K562 (cell line): ENCODE measurements at regions not wholly inside any gene's neighbourhood (a gene's known extent, or its start where the extent isn't known, plus 50 kb on each side); places are given as distances from the start of the nearest gene placed in this dataset.

Experiments used
- ATAC-seq: fragments of 200-7000 bp; cut with Tn5 transposase; 3 replicates; pipeline ENCODE4 v1.9.1; 2020; ENCODE audit warnings: moderate library complexity
- BruUV-seq: library from RNA; stranded (reverse); fragments of 400-500 nt; replicated peaks from 2 replicates; lab custom pipeline; 2021; lab: Mats Ljungman, UMichigan
- CTCF ChIA-PET: fragments of 300-600 bp; formaldehyde crosslinking; extraction: SDS; loops from one replicate; lab custom pipeline; 2021; ENCODE audit warnings: low intra/inter-chr PET ratio; lab: Yijun Ruan, JAX
- POLR2A ChIA-PET: fragments of 300-600, 350-650 bp; sonication (Branson Sonifier 250); formaldehyde crosslinking; extraction: SDS; loops from one replicate; lab custom pipeline; 2021; ENCODE audit warnings: antibody characterized with exemption, inconsistent platforms; lab: Yijun Ruan, JAX
- DNase-seq, 4 experiments: peaks; one replicate each; pipeline versions ENCODE4 v3.0.0 to v3.0.0-alpha.2; 2011 to 2018; ENCODE audit warnings: low spot score in 3 of 4, mixed read lengths in 3 of 4; ENCODE audit errors: extremely low read depth in 1 of 4
- FAIRE-seq: peaks from 2 replicates; lab custom pipeline; 2011; peaks lifted over from hg19 to GRCh38; lab: Jason Lieb, UNC
- H2AFZ ChIP-seq: 2 replicates; pipeline ENCODE4 v1.6.0; 2011; ENCODE audit warnings: low read depth, low read length, control low read depth, inconsistent platforms
- H3K27ac ChIP-seq: fragments of 200-600 bp; 3 replicates; pipeline ENCODE4 v1.8.0; 2011; ENCODE audit warnings: low read depth, mild to moderate bottlenecking, control low read depth, inconsistent platforms, low read length, moderate library complexity, mixed read lengths; ENCODE audit errors: extremely low read depth
- H3K27me3 ChIP-seq, 2 experiments: fragments of 300-600 bp in 1 of 2; 2 replicates in 1 of 2; 3 replicates in 1 of 2; pipeline versions ENCODE4 v1.6.0 to v1.8.0; 2011; ENCODE audit warnings: inconsistent platforms in 2 of 2, low read length in 2 of 2, mild to moderate bottlenecking in 1 of 2, mixed read lengths in 1 of 2, moderate library complexity in 1 of 2; ENCODE audit not compliant: control insufficient read depth in 2 of 2, insufficient read depth in 2 of 2
- H3K36me3 ChIP-seq: fragments of 300-600 bp; 3 replicates; pipeline ENCODE4 v1.8.0; 2011; ENCODE audit warnings: mild to moderate bottlenecking, low read length, inconsistent platforms; ENCODE audit not compliant: control insufficient read depth, insufficient read depth
- H3K4me1 ChIP-seq, 2 experiments: fragments of 200-600 bp in 1 of 2; replicated peaks in 1 of 2; 2 replicates in 1 of 2; 3 replicates in 1 of 2; pipeline versions ENCODE4 v1.5.1 to v1.8.0; 2011; ENCODE audit warnings: inconsistent platforms in 2 of 2, low read length in 2 of 2, mild to moderate bottlenecking in 1 of 2, mixed read lengths in 1 of 2, moderate library complexity in 1 of 2; ENCODE audit not compliant: control insufficient read depth in 2 of 2, insufficient read depth in 2 of 2
- H3K4me2 ChIP-seq: 2 replicates; pipeline ENCODE4 v1.6.1; 2011; ENCODE audit warnings: low read length, control low read depth, inconsistent platforms, mixed read lengths; ENCODE audit not compliant: insufficient read depth
- H3K4me3 ChIP-seq: fragments of 200-600 bp; sonication (generic), shearing (Covaris generic); 2 replicates; pipeline ENCODE4 v1.5.1; 2016; ENCODE audit warnings: control low read depth, inconsistent platforms
- H3K79me2 ChIP-seq: fragments of 200-600 bp; 3 replicates; pipeline ENCODE4 v1.8.0; 2011; ENCODE audit warnings: low read length, inconsistent platforms; ENCODE audit not compliant: control insufficient read depth, insufficient read depth
- H3K9ac ChIP-seq, 2 experiments: 2 replicates each; pipeline versions ENCODE4 v1.6.0 to v1.6.1; 2011; ENCODE audit warnings: low read depth in 2 of 2, low read length in 2 of 2, control low read depth in 1 of 2, inconsistent platforms in 1 of 2, mild to moderate bottlenecking in 1 of 2, mixed read lengths in 1 of 2; ENCODE audit not compliant: insufficient read depth in 1 of 2
- H3K9me1 ChIP-seq: one replicate; pipeline ENCODE4 v1.6.0; 2011; ENCODE audit warnings: inconsistent platforms, mild to moderate bottlenecking, low read length, moderate library complexity; ENCODE audit not compliant: control insufficient read depth, insufficient read depth
- H3K9me3 ChIP-seq: replicated peaks from 2 replicates; pipeline ENCODE4 v1.5.1; 2011; ENCODE audit warnings: low read depth, low read length, inconsistent platforms; ENCODE audit not compliant: control insufficient read depth, insufficient read depth
- H4K20me1 ChIP-seq: replicated peaks from 2 replicates; pipeline ENCODE4 v1.6.1; 2011; ENCODE audit warnings: low read length, inconsistent platforms, mixed read lengths; ENCODE audit not compliant: control insufficient read depth, insufficient read depth
- C11orf30 ChIP-seq: fragments of 450-650 bp; IDR thresholded peaks from 2 replicates; pipeline ENCODE4 v1.6.1; 2016; ENCODE audit warnings: low read depth, mild to moderate bottlenecking
- DACH1 ChIP-seq: fragments of 450-650 bp; IDR thresholded peaks from 2 replicates; pipeline ENCODE4 v1.6.1; 2018; ENCODE audit not compliant: partially characterized antibody
- FOXM1 ChIP-seq, 2 experiments: fragments of 450-650 bp in 1 of 2; sonication (generic) in 1 of 2; formaldehyde crosslinking in 1 of 2; IDR thresholded peaks; 2 replicates each; pipeline versions ENCODE4 v1.6.1 to v1.9.0; 2017 to 2022; ENCODE audit warnings: low read depth in 2 of 2, mild to moderate bottlenecking in 2 of 2, missing genetic modification reagents in 1 of 2, moderate library complexity in 1 of 2
- IRF2 ChIP-seq: sonication (generic); formaldehyde crosslinking; IDR thresholded peaks from 2 replicates; pipeline ENCODE4 v1.8.1; 2022; ENCODE audit warnings: mild to moderate bottlenecking, missing genetic modification reagents
- L3MBTL2 ChIP-seq: fragments of 450-650 bp; IDR thresholded peaks from 2 replicates; pipeline ENCODE4 v1.6.1; 2016; ENCODE audit warnings: mild to moderate bottlenecking, moderate library complexity
- MAZ ChIP-seq, 2 experiments: fragments of 450-650 bp in 1 of 2; sonication (generic) in 1 of 2; formaldehyde crosslinking; IDR thresholded peaks in 1 of 2; conservative IDR thresholded peaks in 1 of 2; 2 replicates each; pipeline versions ENCODE4 v1.4.0 to v1.5.0; 2020; ENCODE audit warnings: mild to moderate bottlenecking in 1 of 2, missing genetic modification reagents in 1 of 2
- MTF1 ChIP-seq: fragments of 250-450 bp; sonication (Bioruptor Pico); IDR thresholded peaks from 2 replicates; pipeline ENCODE4 v1.9.0; 2021; ENCODE audit warnings: moderate library complexity, mild to moderate bottlenecking, inconsistent platforms, borderline replicate concordance
- NFYB ChIP-seq: IDR thresholded peaks from 2 replicates; pipeline ENCODE4 v1.6.1; 2011; ENCODE audit warnings: mild to moderate bottlenecking, moderate library complexity; ENCODE audit not compliant: insufficient read length; ENCODE audit errors: extremely low read depth
- PYGO2 ChIP-seq: fragments of 450-650 bp; IDR thresholded peaks from 2 replicates; pipeline ENCODE4 v1.6.1; 2016; ENCODE audit warnings: mild to moderate bottlenecking, missing genetic modification characterization, moderate library complexity, missing compliant biosample characterization
- RFX7 ChIP-seq: fragments of 250-450 bp; sonication (Bioruptor Pico); IDR thresholded peaks from 2 replicates; pipeline ENCODE4 v1.5.1; 2021; ENCODE audit warnings: mild to moderate bottlenecking
- SOX6 ChIP-seq: fragments of 450-650 bp; IDR thresholded peaks from 2 replicates; pipeline ENCODE4 v1.6.1; 2014; ENCODE audit warnings: mild to moderate bottlenecking
- TAF9B ChIP-seq: fragments of 450-650 bp; IDR thresholded peaks from 2 replicates; pipeline ENCODE4 v1.6.1; 2018; ENCODE audit warnings: mild to moderate bottlenecking; ENCODE audit not compliant: partially characterized antibody
- ZNF384 ChIP-seq: IDR thresholded peaks from 2 replicates; pipeline ENCODE4 v1.6.1; 2012; ENCODE audit warnings: low read depth, low read length, improper control_type of control experiment
- WGBS: fragments of 100-300 bp; shearing (Covaris generic); methylation state at CpG from one replicate; pipeline ENCODE4 v1.1.6; 2016; ENCODE audit warnings: low coverage, mixed read lengths; ENCODE audit not compliant: insufficient coverage; ENCODE audit errors: missing lambda C conversion rate; 5-methylcytosine and 5-hydroxymethylcytosine counted together
- in situ Hi-C: fragments of 300-500 bp; cut with MboI; formaldehyde crosslinking; loops from 4 replicates; pipeline ENCODE4 v1.15.0; 2018; ENCODE audit warnings: inconsistent platforms, mixed read lengths
- intact Hi-C: fragments of 100-400 bp; cut with micrococcal nuclease; formaldehyde crosslinking; loops from 2 replicates; pipeline ENCODE4 v1.14.2; 2022
- TF ChIP-seq, protein P1 (sequence below): fragments of 450-650 bp; IDR thresholded peaks from 2 replicates; pipeline ENCODE4 v1.6.1; 2017; ENCODE audit warnings: antibody characterized with exemption
- TF ChIP-seq, protein P2 (sequence below): sonication (generic); formaldehyde crosslinking; IDR thresholded peaks from 2 replicates; pipeline ENCODE4 v1.8.0; 2022; ENCODE audit warnings: mild to moderate bottlenecking, missing genetic modification reagents

DNA sequence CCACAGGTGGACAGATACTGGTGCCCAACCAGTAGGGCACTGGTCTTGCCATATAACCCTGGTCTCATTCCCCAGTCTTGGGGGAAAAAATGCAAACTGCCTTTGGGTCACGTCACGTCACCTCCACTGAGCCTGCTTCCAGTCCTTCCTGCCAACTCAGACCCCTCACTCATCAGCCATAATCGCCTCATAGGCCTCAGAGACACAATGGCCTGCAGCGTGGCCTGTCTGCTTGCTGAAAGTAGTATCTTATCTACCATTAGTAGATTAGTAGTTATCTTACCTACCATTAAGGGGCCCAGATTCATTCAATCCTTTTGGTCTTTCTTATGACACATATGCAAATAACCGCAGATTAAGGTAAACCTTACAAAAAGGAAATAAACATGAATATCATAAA is 93.8 kb downstream of the FAM174B start:
- Histone ChIP-seq H3K36me3 (no peaks in the 10 kb centered on the region), H2AFZ (no peak overlapping the region), H3K4me1 (no peaks in the 10 kb centered on the region), H3K4me3 (no peak overlapping the region), H3K4me2 (no peak overlapping the region), H3K9me3 (no peaks in the 10 kb centered on the region), H3K27me3 (peaks cover 0 to 5% of the 10 kb centered on the region in 2 experiments; a peak in 2 of 5 replicates), H3K9me1 (no peaks in the 10 kb centered on the region), H4K20me1 (no peaks in the 10 kb centered on the region), H3K9ac (no peak overlapping the region), H3K27ac (no peak overlapping the region), H3K79me2 (no peaks in the 10 kb centered on the region)
- TF ChIP-seq PYGO2 (tag) (no peak), C11orf30 (no peak), MAZ (CRISPR knock-in tag; conservative IDR thresholded peaks at IDR 0.05 in 1 of 2, IDR thresholded peaks at IDR 0.05 in 1 of 2) (no peak), FOXM1 (IDR thresholded peaks at IDR 0.05; ENCODE audit: low read depth) (no peak), FOXM1 (CRISPR knock-in tag; IDR thresholded peaks at IDR 0.05; ENCODE audit: low read depth) (no peak), MTF1 (CRISPR knock-in tag) (no peak), SOX6 (no peak), ZNF384 (no peak), IRF2 (no peak), TAF9B (no peak), RFX7 (no peak), DACH1 (no peak), NFYB (no peak), L3MBTL2 (no peak)
- TF ChIP-seq, protein P1, sequence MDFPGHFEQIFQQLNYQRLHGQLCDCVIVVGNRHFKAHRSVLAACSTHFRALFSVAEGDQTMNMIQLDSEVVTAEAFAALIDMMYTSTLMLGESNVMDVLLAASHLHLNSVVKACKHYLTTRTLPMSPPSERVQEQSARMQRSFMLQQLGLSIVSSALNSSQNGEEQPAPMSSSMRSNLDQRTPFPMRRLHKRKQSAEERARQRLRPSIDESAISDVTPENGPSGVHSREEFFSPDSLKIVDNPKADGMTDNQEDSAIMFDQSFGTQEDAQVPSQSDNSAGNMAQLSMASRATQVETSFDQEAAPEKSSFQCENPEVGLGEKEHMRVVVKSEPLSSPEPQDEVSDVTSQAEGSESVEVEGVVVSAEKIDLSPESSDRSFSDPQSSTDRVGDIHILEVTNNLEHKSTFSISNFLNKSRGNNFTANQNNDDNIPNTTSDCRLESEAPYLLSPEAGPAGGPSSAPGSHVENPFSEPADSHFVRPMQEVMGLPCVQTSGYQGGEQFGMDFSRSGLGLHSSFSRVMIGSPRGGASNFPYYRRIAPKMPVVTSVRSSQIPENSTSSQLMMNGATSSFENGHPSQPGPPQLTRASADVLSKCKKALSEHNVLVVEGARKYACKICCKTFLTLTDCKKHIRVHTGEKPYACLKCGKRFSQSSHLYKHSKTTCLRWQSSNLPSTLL: no peak
- TF ChIP-seq, protein P2, sequence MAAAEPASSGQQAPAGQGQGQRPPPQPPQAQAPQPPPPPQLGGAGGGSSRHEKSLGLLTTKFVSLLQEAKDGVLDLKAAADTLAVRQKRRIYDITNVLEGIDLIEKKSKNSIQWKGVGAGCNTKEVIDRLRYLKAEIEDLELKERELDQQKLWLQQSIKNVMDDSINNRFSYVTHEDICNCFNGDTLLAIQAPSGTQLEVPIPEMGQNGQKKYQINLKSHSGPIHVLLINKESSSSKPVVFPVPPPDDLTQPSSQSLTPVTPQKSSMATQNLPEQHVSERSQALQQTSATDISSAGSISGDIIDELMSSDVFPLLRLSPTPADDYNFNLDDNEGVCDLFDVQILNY: no peak
- 0% methylated on average over 3 of the region's 5 CpGs for WGBS
- in situ Hi-C loops (no loop called here), intact Hi-C loops (no loop called here)
- FAIRE-seq (no peak), ATAC-seq (no peak), DNase-seq (no peak)
- POLR2A ChIA-PET: no interaction called here
- CTCF ChIA-PET: no interaction called here
- BruUV-seq: no TSS peak
